CD14-positive monocyte (primary cell): ENCODE measurements at regions not wholly inside any gene's neighbourhood (a gene's known extent, or its start where the extent isn't known, plus 50 kb on each side); places are given as distances from the start of the nearest gene placed in this dataset.

ENCODE experiments used
- DNase-seq, 3 donors: peaks; one replicate each; pipeline ENCODE4 v3.0.0-alpha.2; 2011 to 2022
- H2AFZ ChIP-seq: 2 replicates; pipeline ENCODE4 v1.6.0; 2012; ENCODE audit warnings: mild to moderate bottlenecking, low read depth, low read length, inconsistent platforms; ENCODE audit not compliant: insufficient read depth, poor library complexity, severe bottlenecking
- H3K27ac ChIP-seq, 2 donors: 1 replicate in 1 of 2; 2 replicates in 1 of 2; pipeline ENCODE4 v1.5.1; 2012 to 2013; ENCODE audit warnings: low read length in 2 of 2, control low read depth in 1 of 2, inconsistent platforms in 1 of 2, low read depth in 1 of 2, mild to moderate bottlenecking in 1 of 2
- H3K27me3 ChIP-seq, 2 donors: one replicate each; pipeline versions ENCODE4 v1.6.0 to v1.6.1; 2011 to 2013; ENCODE audit warnings: low read length in 2 of 2; ENCODE audit not compliant: control insufficient read depth in 2 of 2, insufficient read depth in 2 of 2
- H3K36me3 ChIP-seq, 2 donors: replicated peaks in 1 of 2; 1 replicate in 1 of 2; 2 replicates in 1 of 2; pipeline versions ENCODE4 v1.5.1 to v1.6.1; 2012 to 2013; ENCODE audit warnings: low read length in 2 of 2, control low read depth in 1 of 2, inconsistent platforms in 1 of 2, mild to moderate bottlenecking in 1 of 2; ENCODE audit not compliant: insufficient read depth in 2 of 2, control insufficient read depth in 1 of 2
- H3K4me1 ChIP-seq, 2 donors: 1 replicate in 1 of 2; 2 replicates in 1 of 2; pipeline versions ENCODE4 v1.5.1 to v1.6.1; 2012 to 2013; ENCODE audit warnings: low read length in 2 of 2, control low read depth in 1 of 2, inconsistent platforms in 1 of 2, mild to moderate bottlenecking in 1 of 2, moderate library complexity in 1 of 2; ENCODE audit not compliant: insufficient read depth in 2 of 2, control insufficient read depth in 1 of 2
- H3K4me2 ChIP-seq: replicated peaks from 2 replicates; pipeline ENCODE3; 2012; ENCODE audit warnings: low read length, moderate library complexity, mild to moderate bottlenecking; ENCODE audit not compliant: poor library complexity, severe bottlenecking; ENCODE audit errors: extremely low read depth
- H3K4me3 ChIP-seq, 3 experiments: fragments of 200-600 bp in 1 of 3; sonication (generic) in 1 of 3; replicated peaks in 1 of 3; 1 replicate in 2 of 3; 2 replicates in 1 of 3; pipeline ENCODE4 v1.5.1; 2011 to 2013; ENCODE audit warnings: low read length in 3 of 3, mild to moderate bottlenecking in 3 of 3, control low read depth in 2 of 3, low read depth in 2 of 3, inconsistent platforms in 1 of 3, moderate library complexity in 1 of 3
- H3K79me2 ChIP-seq: 2 replicates; pipeline ENCODE4 v1.6.0; 2012; ENCODE audit warnings: mild to moderate bottlenecking, control low read depth, inconsistent platforms, low read length, moderate library complexity; ENCODE audit not compliant: insufficient read depth
- H3K9ac ChIP-seq: 2 replicates; pipeline ENCODE4 v1.6.0; 2017; ENCODE audit warnings: low read length, mild to moderate bottlenecking; ENCODE audit not compliant: insufficient read depth, poor library complexity, severe bottlenecking
- H3K9me3 ChIP-seq, 2 donors: replicated peaks in 1 of 2; 1 replicate in 1 of 2; 2 replicates in 1 of 2; pipeline versions ENCODE4 v1.5.1 to v1.6.1; 2012 to 2013; ENCODE audit warnings: low read length in 2 of 2, control low read depth in 1 of 2; ENCODE audit not compliant: control insufficient read depth in 1 of 2, insufficient read depth in 1 of 2
- H4K20me1 ChIP-seq: 2 replicates; pipeline ENCODE4 v1.6.0; 2012; ENCODE audit warnings: mild to moderate bottlenecking, low read length, control low read depth, moderate library complexity; ENCODE audit not compliant: insufficient read depth
- H3K27ac Mint-ChIP-seq, 7 donors: one replicate each; pipeline ENCODE4 v1.8.0; 2020; ENCODE audit warnings: mild to moderate bottlenecking in 7 of 7, mixed read lengths in 7 of 7, moderate library complexity in 6 of 7, inconsistent platforms in 2 of 7
- H3K27me3 Mint-ChIP-seq, 3 donors: one replicate each; pipeline ENCODE4 v1.8.0; 2021 to 2022; ENCODE audit warnings: low read depth in 3 of 3, mild to moderate bottlenecking in 3 of 3, mixed read lengths in 3 of 3, moderate library complexity in 3 of 3, inconsistent platforms in 1 of 3
- H3K36me3 Mint-ChIP-seq, 2 donors: one replicate each; pipeline ENCODE4 v1.8.0; 2020; ENCODE audit warnings: mixed read lengths in 2 of 2, inconsistent platforms in 1 of 2, mild to moderate bottlenecking in 1 of 2
- H3K4me1 Mint-ChIP-seq: one replicate; pipeline ENCODE4 v1.8.0; 2020; ENCODE audit warnings: mild to moderate bottlenecking, mixed read lengths
- H3K4me3 Mint-ChIP-seq, 2 donors: one replicate each; pipeline ENCODE4 v1.8.0; 2020; ENCODE audit warnings: mild to moderate bottlenecking in 2 of 2, mixed read lengths in 2 of 2, moderate library complexity in 1 of 2
- H3K9me3 Mint-ChIP-seq, 7 donors: one replicate each; pipeline ENCODE4 v1.8.0; 2020 to 2022; ENCODE audit warnings: mixed read lengths in 7 of 7, mild to moderate bottlenecking in 6 of 7, moderate library complexity in 6 of 7, inconsistent platforms in 2 of 7
- whole genome bisulfite sequencing: methylation state at CpG from one replicate; pipeline ENCODE4 v1.1.5; 2013; ENCODE audit warnings: missing lambda C conversion rate; ENCODE audit not compliant: insufficient coverage; 5-methylcytosine and 5-hydroxymethylcytosine counted together
- intact Hi-C, 2 donors: fragments of 100-400 bp; cut with micrococcal nuclease; formaldehyde crosslinking; loops; one replicate each; pipeline versions ENCODE4 v1.15.0 to v1.15.1; 2023
- TF ChIP-seq, protein P1 (sequence below): fragments of 200-600 bp; IDR thresholded peaks from one replicate; pipeline ENCODE4 v1.8.0; 2022; ENCODE audit warnings: antibody characterized with exemption, mild to moderate bottlenecking

- Histone ChIP-seq H4K20me1 (no peaks in the 10 kb centered on the region), H3K9me3 (no peaks in the 10 kb centered on the region), H3K4me1 (no peaks in the 10 kb centered on the region), H3K27me3 (no peaks in the 10 kb centered on the region), H3K27ac (no peak overlapping the region), H3K36me3 (no peaks in the 10 kb centered on the region), H3K9ac (no peak overlapping the region), H3K79me2 (no peaks in the 10 kb centered on the region), H3K4me3 (no peak overlapping the region), H3K4me2 (no peak overlapping the region), H2AFZ (no peak overlapping the region)
- TF ChIP-seq, protein P1, sequence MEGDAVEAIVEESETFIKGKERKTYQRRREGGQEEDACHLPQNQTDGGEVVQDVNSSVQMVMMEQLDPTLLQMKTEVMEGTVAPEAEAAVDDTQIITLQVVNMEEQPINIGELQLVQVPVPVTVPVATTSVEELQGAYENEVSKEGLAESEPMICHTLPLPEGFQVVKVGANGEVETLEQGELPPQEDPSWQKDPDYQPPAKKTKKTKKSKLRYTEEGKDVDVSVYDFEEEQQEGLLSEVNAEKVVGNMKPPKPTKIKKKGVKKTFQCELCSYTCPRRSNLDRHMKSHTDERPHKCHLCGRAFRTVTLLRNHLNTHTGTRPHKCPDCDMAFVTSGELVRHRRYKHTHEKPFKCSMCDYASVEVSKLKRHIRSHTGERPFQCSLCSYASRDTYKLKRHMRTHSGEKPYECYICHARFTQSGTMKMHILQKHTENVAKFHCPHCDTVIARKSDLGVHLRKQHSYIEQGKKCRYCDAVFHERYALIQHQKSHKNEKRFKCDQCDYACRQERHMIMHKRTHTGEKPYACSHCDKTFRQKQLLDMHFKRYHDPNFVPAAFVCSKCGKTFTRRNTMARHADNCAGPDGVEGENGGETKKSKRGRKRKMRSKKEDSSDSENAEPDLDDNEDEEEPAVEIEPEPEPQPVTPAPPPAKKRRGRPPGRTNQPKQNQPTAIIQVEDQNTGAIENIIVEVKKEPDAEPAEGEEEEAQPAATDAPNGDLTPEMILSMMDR: no peak
- Mint-ChIP-seq H3K4me1 (no peaks in the 10 kb centered on the region), H3K27ac (no peak overlapping the region), H3K27me3 (peaks cover 0 to 2% (median 0%) of the 10 kb centered on the region in 3 donors), H3K4me3 (no peak overlapping the region), H3K36me3 (no peaks in the 10 kb centered on the region), H3K9me3 (peaks cover 0 to 2% (median 0%) of the 10 kb centered on the region in 7 donors)
- no peak for DNase-seq
- intact Hi-C loops: no loop called here
- no CpG with 5 or more reads among the region's 1 CpG for WGBS
Measured at GRCh38 chr2:150020221-150020620, 432.6 kb upstream of the MMADHC start.

GRCh38 chr2:150019063-150019462 lies 431.5 kb upstream of the MMADHC start:
- H3K4me3 ChIP-seq: no peak overlapping the region
- Mint-ChIP-seq H3K9me3 (peaks cover 0 to 2% (median 0%) of the 10 kb centered on the region in 7 donors), H3K4me1 (no peaks in the 10 kb centered on the region), H3K27me3 (peaks cover 0 to 2% (median 0%) of the 10 kb centered on the region in 3 donors), H3K27ac (no peak overlapping the region), H3K4me3 (no peak overlapping the region), H3K36me3 (no peaks in the 10 kb centered on the region)
- DNase-seq: no peak
- TF ChIP-seq, protein P1: no peak
- H3K9me3 ChIP-seq: no peaks in the 10 kb centered on the region
- H3K79me2 ChIP-seq: no peaks in the 10 kb centered on the region
- H3K27me3 ChIP-seq: no peaks in the 10 kb centered on the region
- no CpG with 5 or more reads among the region's 3 CpGs for WGBS
- no peak overlapping the region for H2AFZ ChIP-seq
- H3K4me2 ChIP-seq: no peak overlapping the region
- H4K20me1 ChIP-seq: no peaks in the 10 kb centered on the region
- H3K4me1 ChIP-seq: no peaks in the 10 kb centered on the region
- H3K27ac ChIP-seq: no peak overlapping the region
- no peak overlapping the region for H3K9ac ChIP-seq
- intact Hi-C loops: no loop called here
- H3K36me3 ChIP-seq: no peaks in the 10 kb centered on the region
